T-helper 1 cell treated with Interleukin-12 subunit alpha and Interleukin-12 subunit beta and Interleukin-4 antibody, amounts not matched to agents 30 μg/mL and 1 μg/mL, for 36 hours (primary cell): ENCODE measurements at regions not wholly inside any gene's neighbourhood (a gene's known extent, or its start where the extent isn't known, plus 50 kb on each side); places are given as distances from the start of the nearest gene placed in this dataset.
"Not testable (repeated sequence)": the region's sequence is repeated elsewhere in the genome, so short reads cannot be mapped to it uniquely, and the experiment has no call there.

Experiments
- H3K27ac Mint-ChIP-seq: one replicate; pipeline ENCODE4 v1.8.0; 2021; ENCODE audit warnings: mild to moderate bottlenecking, mixed read lengths
- H3K27me3 Mint-ChIP-seq: one replicate; pipeline ENCODE4 v1.8.0; 2021; ENCODE audit warnings: low read depth, mixed read lengths
- H3K36me3 Mint-ChIP-seq: one replicate; pipeline ENCODE4 v1.8.0; 2021; ENCODE audit warnings: low read depth, mixed read lengths
- H3K4me1 Mint-ChIP-seq: one replicate; pipeline ENCODE4 v1.8.0; 2021; ENCODE audit warnings: low read depth, mixed read lengths
- H3K4me3 Mint-ChIP-seq: one replicate; pipeline ENCODE4 v1.8.0; 2021; ENCODE audit warnings: mild to moderate bottlenecking, moderate library complexity, mixed read lengths
- H3K9me3 Mint-ChIP-seq: one replicate; pipeline ENCODE4 v1.8.0; 2021; ENCODE audit warnings: mixed read lengths

GRCh38 chr3:34131091-34131490 is 332.7 kb downstream of the PDCD6IP start:
- no peaks in the 10 kb centered on the region for H3K9me3 Mint-ChIP-seq
- no peaks in the 10 kb centered on the region for H3K27me3 Mint-ChIP-seq
- no peaks in the 10 kb centered on the region for H3K4me1 Mint-ChIP-seq
- H3K36me3 Mint-ChIP-seq, result no peaks in the 10 kb centered on the region
- H3K27ac Mint-ChIP-seq, result no peak overlapping the region
- no peak overlapping the region for H3K4me3 Mint-ChIP-seq

- no peaks in the 10 kb centered on the region for H3K27me3 Mint-ChIP-seq
- no peaks in the 10 kb centered on the region for H3K36me3 Mint-ChIP-seq
- no peaks in the 10 kb centered on the region for H3K9me3 Mint-ChIP-seq
- no peak overlapping the region for H3K27ac Mint-ChIP-seq
- H3K4me3 Mint-ChIP-seq, result no peak overlapping the region
- no peaks in the 10 kb centered on the region for H3K4me1 Mint-ChIP-seq
Observed at GRCh38 chr3:34132069-34132692, 333.8 kb downstream of the PDCD6IP start.

GRCh38 chr3:34139566-34139965 is 341.1 kb downstream of the PDCD6IP start:
- Mint-ChIP-seq H3K4me3 (no peak overlapping the region), H3K27ac (no peak overlapping the region), H3K9me3 (peaks cover 1% of the 10 kb centered on the region), H3K4me1 (no peaks in the 10 kb centered on the region), H3K27me3 (no peaks in the 10 kb centered on the region), H3K36me3 (no peaks in the 10 kb centered on the region)

DNA sequence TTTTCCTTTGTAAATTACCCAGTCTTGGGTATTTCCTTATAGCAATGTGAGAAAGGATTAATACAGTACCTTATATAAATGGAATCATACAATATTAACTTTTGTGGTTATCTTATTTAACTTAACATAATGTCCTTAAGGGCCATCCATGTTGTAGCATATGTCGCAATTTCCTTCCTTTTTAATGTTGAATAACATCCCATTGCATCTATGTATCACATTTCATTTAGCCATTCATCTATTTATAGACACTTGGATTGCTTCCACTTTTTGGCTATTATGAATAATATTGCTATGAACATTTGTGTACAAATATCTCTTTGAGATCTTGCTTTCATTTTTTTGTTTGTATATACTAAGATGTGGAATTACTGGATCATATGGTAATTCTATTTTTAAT is 342.2 kb downstream of the PDCD6IP start:
- Mint-ChIP-seq H3K9me3 (peaks cover 4% of the 10 kb centered on the region), H3K4me1 (no peaks in the 10 kb centered on the region), H3K27ac (no peak overlapping the region), H3K4me3 (no peak overlapping the region), H3K27me3 (no peaks in the 10 kb centered on the region), H3K36me3 (no peaks in the 10 kb centered on the region)

GRCh38 chr3:34141841-34142337 is 343.5 kb downstream of the PDCD6IP start:
- H3K4me3 Mint-ChIP-seq, result no peak overlapping the region
- H3K4me1 Mint-ChIP-seq, result no peaks in the 10 kb centered on the region
- no peaks in the 10 kb centered on the region for H3K36me3 Mint-ChIP-seq
- no peak overlapping the region for H3K27ac Mint-ChIP-seq
- peaks cover 4% of the 10 kb centered on the region for H3K9me3 Mint-ChIP-seq
- no peaks in the 10 kb centered on the region for H3K27me3 Mint-ChIP-seq

DNA sequence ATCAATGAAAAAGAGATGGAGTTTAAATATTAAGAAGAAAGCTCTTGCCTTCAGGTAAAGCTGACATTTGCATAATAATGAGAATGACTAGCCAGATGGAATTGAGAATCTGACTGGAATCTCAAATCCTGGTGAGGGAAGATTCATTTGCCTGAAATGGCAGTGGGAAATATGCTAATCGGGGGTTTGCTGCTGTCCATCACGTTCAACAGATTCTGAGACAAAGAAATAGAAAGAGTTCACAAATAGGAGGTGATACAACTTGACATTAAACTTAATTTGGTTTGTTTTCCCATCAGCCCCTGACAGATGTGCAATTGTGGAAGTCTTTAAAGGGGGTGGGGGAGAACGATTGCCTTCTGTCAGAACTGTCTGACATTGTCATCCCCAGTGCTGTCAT is 347.4 kb downstream of the PDCD6IP start:
- no peak overlapping the region for H3K4me3 Mint-ChIP-seq
- no peaks in the 10 kb centered on the region for H3K36me3 Mint-ChIP-seq
- no peak overlapping the region for H3K27ac Mint-ChIP-seq
- peaks cover 4% of the 10 kb centered on the region for H3K9me3 Mint-ChIP-seq
- no peaks in the 10 kb centered on the region for H3K27me3 Mint-ChIP-seq
- no peaks in the 10 kb centered on the region for H3K4me1 Mint-ChIP-seq

DNA sequence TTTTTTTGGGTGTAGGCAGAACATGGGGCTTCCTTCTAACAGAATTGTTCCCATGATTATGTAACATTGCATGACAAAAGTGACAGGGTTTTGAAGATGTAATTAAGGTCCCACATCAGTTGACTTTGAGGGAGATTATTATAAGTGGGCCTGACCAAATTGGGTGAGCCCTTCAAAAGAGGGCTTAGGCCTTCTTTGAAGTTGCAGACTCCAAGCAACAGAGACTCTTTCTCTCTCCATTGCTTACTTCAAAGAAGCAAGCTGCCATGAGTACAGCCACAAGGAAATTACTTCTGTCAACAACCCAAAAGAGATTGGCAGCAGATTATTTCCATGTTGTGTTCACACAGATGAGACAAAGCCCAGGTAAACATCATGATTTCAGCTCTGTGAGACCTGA is 348.2 kb downstream of the PDCD6IP start:
- Mint-ChIP-seq H3K27me3 (no peaks in the 10 kb centered on the region), H3K9me3 (peaks cover 4% of the 10 kb centered on the region)

DNA sequence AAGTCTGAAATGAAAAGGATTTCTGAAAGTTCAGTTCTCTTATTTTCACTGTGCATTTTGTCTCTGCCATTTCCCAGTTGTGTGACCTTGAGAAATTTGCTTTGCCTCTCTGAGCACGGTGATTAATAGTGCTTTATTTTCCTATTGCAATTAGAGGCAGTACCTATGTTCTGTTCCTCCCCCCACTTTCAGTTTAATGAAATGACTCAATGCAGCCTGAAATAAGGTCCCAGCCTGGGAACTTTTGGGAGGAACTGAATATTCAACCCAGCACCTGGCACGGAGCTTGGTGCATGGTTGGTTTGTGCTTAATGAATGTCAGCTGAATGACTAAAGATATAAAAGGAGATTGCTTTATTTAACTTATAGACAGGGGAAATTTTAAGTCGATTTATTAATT is 352.6 kb downstream of the PDCD6IP start:
- Mint-ChIP-seq H3K9me3 (no peaks in the 10 kb centered on the region), H3K27me3 (no peaks in the 10 kb centered on the region), H3K4me1 (no peaks in the 10 kb centered on the region), H3K36me3 (no peaks in the 10 kb centered on the region), H3K4me3 (no peak overlapping the region), H3K27ac (no peak overlapping the region)

More for the DNA sequence above, 348.2 kb downstream of the PDCD6IP start:
- Mint-ChIP-seq H3K4me3 (no peak overlapping the region), H3K36me3 (no peaks in the 10 kb centered on the region), H3K4me1 (no peaks in the 10 kb centered on the region), H3K27ac (no peak overlapping the region)

DNA sequence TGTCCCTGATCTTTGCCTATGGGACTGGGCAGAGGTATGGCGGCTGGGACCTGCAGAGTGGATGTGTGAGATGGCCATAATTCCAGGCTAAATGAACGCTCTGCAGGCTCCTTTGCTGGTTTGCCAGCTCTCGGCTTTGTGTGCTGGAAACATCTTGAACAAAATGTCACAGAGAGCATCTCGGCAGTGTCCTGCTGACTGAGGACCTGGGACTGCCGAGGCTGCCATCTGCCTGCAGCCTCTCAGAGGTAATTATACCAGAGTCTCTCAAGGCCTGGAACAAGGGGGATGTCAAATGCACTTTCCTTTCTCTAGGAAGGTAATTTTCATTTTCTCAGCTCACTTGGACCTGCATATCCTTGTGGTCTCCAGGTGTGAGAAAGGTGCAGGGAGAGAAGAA is 354.2 kb downstream of the PDCD6IP start:
- Mint-ChIP-seq H3K27ac (no peak overlapping the region), H3K4me1 (no peaks in the 10 kb centered on the region), H3K4me3 (no peak overlapping the region), H3K27me3 (no peaks in the 10 kb centered on the region), H3K36me3 (no peaks in the 10 kb centered on the region), H3K9me3 (no peaks in the 10 kb centered on the region)

- H3K4me1 Mint-ChIP-seq, result no peaks in the 10 kb centered on the region
- no peaks in the 10 kb centered on the region for H3K36me3 Mint-ChIP-seq
- no peak overlapping the region for H3K4me3 Mint-ChIP-seq
- no peaks in the 10 kb centered on the region for H3K27me3 Mint-ChIP-seq
- no peak overlapping the region for H3K27ac Mint-ChIP-seq
- H3K9me3 Mint-ChIP-seq, result no peaks in the 10 kb centered on the region
Observed at GRCh38 chr3:34155108-34155507, 356.7 kb downstream of the PDCD6IP start.

- no peak overlapping the region for H3K4me3 Mint-ChIP-seq
- H3K4me1 Mint-ChIP-seq, result no peaks in the 10 kb centered on the region
- no peaks in the 10 kb centered on the region for H3K9me3 Mint-ChIP-seq
- H3K27me3 Mint-ChIP-seq, result no peaks in the 10 kb centered on the region
- no peaks in the 10 kb centered on the region for H3K36me3 Mint-ChIP-seq
- no peak overlapping the region for H3K27ac Mint-ChIP-seq
Observed at GRCh38 chr3:34155666-34156065, 357.2 kb downstream of the PDCD6IP start.

GRCh38 chr3:34157491-34157890 is 359.1 kb downstream of the PDCD6IP start:
- H3K36me3 Mint-ChIP-seq, result no peaks in the 10 kb centered on the region

DNA sequence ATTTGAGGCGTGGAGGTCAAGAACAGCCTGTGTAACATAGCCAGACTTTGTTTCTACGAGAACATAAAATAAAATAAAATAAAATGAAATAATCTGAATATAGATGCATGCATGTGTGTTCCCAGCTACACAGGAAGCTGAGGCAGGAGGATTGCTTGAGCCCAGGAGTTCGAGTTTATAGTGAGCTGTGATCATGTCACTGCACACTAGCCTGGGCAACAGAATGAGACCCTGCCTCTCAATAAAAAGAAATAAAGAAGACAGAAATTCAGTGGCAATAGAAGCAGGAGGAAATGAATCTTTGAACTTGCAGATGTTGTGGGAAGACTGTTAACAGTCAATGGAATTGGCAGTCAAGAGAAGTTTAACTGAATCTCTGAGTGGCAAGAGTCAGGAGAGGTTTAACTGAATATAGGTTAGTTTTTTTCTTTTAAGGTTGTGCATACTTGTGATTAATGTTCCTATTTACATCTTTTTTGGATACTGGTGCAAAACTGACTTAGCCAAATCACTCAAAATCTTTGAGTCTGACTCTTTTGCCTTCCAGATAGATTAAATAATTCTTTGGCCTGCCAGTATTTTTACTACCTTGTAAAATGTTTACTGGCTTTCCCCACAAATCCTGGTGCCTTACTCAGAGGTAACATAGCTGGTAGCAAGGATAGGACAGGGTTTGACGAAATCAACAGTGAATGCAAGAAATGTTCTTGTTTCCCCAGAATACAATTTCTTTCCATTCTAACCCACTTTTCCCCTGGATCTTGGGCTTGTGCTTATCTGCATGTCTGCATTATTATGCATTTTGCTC is 361.4 kb downstream of the PDCD6IP start:
- H3K4me1 Mint-ChIP-seq, result no peaks in the 10 kb centered on the region
- no peak overlapping the region for H3K4me3 Mint-ChIP-seq
- H3K27me3 Mint-ChIP-seq, result no peaks in the 10 kb centered on the region
- H3K9me3 Mint-ChIP-seq, result no peaks in the 10 kb centered on the region
- no peak overlapping the region for H3K27ac Mint-ChIP-seq
- H3K36me3 Mint-ChIP-seq, result no peaks in the 10 kb centered on the region

More at GRCh38 chr3:34157491-34157890, 359.1 kb downstream of the PDCD6IP start:
- H3K9me3 Mint-ChIP-seq, result no peaks in the 10 kb centered on the region
- H3K4me3 Mint-ChIP-seq, result no peak overlapping the region
- H3K4me1 Mint-ChIP-seq, result no peaks in the 10 kb centered on the region
- H3K27ac Mint-ChIP-seq, result no peak overlapping the region
- no peaks in the 10 kb centered on the region for H3K27me3 Mint-ChIP-seq

GRCh38 chr3:34169636-34170035 is 371.2 kb downstream of the PDCD6IP start:
- not testable (repeated sequence) for H3K27me3 Mint-ChIP-seq

GRCh38 chr3:34174740-34175139 is 376.3 kb downstream of the PDCD6IP start:
- Mint-ChIP-seq H3K36me3 (no peaks in the 10 kb centered on the region), H3K9me3 (no peaks in the 10 kb centered on the region), H3K27me3 (no peaks in the 10 kb centered on the region), H3K27ac (no peak overlapping the region), H3K4me3 (no peak overlapping the region), H3K4me1 (no peaks in the 10 kb centered on the region)

More at GRCh38 chr3:34169636-34170035, 371.2 kb downstream of the PDCD6IP start:
- not testable (repeated sequence) for H3K36me3 Mint-ChIP-seq, H3K4me1 Mint-ChIP-seq, H3K9me3 Mint-ChIP-seq, H3K4me3 Mint-ChIP-seq, H3K27ac Mint-ChIP-seq
